HG02885 (cell line): ENCODE measurements at regions not wholly inside any gene's neighbourhood (a gene's known extent, or its start where the extent isn't known, plus 50 kb on each side); places are given as distances from the start of the nearest gene placed in this dataset.

Experiments used
- ATAC-seq: cut with Tn5 transposase; IDR thresholded peaks from one replicate; pipeline ENCODE4 v1.9.1; 2021; ENCODE audit warnings: mild to moderate bottlenecking; ENCODE audit not compliant: unreplicated experiment, poor library complexity

GRCh38 chr3:152706991-152707713 is 127.8 kb upstream of the P2RY1 start:
- ATAC-seq = peak; percentile 84

DNA sequence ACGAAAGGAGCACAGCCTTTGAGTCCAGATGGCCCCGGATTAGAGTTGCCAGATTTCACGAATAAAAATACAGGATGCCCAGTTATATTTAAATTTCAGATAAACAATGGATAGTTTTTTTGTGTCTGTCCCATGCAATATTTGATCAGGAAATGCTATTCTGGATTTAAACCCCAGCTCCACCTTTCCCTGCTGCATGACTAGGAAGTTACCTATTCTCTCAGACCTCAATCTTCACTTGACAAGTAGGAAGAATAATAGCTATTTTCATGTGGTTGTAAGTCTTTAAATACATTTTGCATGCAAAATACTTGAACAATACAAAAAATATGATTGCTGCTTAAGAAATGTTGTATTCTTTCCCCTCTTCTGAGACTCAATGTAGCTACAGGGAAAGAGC is 125.3 kb upstream of the P2RY1 start:
- no peak for ATAC-seq

DNA sequence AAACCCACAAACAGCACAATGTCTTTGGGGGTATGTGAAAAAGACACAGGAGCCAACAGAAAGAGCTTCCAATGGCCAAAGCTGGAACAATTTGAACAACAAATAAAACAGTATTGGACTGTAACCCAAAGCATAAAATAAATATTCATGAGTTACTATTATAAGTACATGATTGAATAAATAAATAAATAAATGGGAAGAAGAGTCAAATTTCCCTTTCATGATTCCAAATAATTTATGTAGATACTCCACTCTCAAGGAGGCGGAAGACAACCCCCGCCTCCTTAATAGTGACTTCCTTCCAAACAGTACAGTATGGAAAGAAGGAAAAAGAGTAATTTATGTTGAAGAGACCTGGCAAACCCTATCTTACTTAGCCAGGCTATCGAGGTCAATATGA is 124.4 kb upstream of the P2RY1 start:
- no peak for ATAC-seq

DNA sequence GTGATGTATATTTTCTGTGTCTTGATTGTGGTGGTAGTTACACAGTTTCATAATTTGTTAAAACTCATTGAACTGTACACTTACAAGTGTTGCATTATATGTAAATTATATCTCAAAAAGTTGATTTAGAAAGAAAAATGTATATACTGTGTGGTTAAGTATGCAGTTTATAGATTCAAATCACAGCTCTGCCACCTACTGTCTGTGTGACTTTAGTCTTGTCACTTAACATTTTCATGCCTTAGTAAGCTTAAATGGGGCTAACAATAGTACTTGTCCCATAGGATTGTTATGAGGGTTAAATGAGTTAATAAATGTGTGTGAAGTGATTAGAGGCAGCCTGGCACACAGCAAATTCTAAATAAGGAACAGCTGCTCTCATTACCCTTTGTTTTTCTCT is 120.9 kb upstream of the P2RY1 start:
- ATAC-seq = no peak

- no peak for ATAC-seq
These were observed 120.4 kb upstream of the P2RY1 start for GRCh38 chr3:152714507-152714906.

GRCh38 chr3:152717252-152717651 is 117.7 kb upstream of the P2RY1 start:
- ATAC-seq = no peak

DNA sequence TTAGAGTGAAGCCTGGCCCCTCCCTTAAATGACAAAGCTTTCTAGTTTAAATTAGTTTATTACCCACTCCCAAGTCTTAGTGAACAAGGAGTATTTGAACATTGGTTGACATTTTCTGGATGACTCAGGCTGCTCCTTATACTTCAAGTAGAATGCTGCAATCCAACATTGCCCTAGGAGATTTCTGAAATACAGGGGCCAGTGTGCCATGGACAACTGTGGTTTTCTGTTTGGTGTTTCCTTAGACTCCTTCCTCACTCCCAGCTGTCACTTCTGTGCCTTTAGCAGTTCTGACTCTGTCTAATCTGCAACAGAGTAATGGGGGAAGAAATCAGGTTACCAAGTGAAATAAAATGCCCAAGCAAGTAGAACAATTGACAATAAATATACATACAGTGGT is 116.1 kb upstream of the P2RY1 start:
- peak; percentile 25 for ATAC-seq

GRCh38 chr3:152719264-152719663 is 115.7 kb upstream of the P2RY1 start:
- peak; percentile 42 for ATAC-seq

- ATAC-seq = no peak
These were observed 113.8 kb upstream of the P2RY1 start for GRCh38 chr3:152720951-152721718.

DNA sequence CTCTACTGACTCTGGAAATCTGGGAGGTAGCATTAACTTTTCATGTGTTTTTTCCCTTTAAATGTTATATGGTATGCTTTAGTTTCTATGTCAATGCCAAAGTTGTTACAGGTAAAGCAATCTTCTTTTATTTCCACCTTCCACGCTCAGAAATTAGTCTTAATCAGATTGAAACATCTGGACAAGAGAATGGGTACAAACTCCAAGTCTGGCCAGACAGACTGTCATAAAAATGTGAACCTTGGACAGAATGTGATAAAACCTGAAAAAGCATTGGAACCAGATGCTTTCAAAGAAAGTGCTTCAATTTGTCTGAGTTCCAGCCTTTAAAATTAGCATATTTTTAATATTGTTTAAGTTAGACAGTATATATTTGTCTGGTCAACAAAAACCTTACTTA is 110.7 kb upstream of the P2RY1 start:
- no peak for ATAC-seq

DNA sequence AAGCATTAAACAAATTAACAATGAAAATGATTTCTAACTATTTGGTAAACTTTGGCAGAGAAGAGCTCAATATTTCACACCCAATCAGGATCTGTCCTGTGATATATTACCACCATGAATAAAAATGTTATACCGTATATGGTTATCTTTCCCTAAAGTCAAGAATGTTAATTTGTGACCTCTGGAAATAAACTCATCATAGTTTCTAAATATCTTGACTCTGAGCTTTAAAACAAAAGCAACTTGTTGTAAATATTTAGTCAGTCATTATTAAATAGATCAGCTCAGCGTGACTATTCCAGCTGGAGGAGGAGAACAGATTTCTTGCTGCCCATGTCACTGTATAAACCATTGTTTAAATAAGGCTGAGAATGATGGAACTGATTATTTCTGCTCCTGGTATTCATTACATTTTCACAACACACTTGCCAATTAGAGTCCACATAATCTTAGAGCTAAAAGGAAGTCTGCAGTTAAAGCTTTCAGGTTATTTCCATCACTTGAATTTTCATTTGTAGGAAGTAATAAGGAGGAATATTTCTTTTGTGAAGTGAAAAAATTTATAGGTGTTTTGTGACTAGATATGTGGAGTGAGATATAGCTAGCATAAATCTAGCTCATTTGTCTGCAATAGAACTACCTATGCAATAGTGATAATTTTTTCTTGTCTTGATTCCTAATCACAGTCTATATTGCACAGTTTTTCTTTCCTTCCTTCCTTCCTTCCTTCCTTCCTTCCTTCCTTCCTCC is 106.5 kb upstream of the P2RY1 start:
- ATAC-seq = no peak

DNA sequence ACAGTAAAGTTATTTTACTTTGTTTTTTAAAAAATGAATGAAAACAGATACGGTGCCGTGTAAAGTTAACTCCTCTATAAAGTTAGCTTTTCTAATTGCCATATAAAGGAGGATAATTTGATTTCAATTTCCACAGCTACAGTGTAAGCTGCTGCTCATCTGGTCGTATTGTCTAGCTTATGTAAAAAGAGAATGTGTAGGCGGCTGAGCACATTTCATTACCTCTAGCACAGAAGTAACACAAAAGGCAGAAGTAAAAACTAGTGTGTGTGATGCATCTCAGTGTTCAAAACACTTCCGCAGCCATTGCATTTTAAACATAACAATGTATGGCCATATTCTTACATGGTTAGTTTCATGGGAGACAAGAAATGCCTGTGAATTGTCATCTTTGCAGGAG is 105.0 kb upstream of the P2RY1 start:
- ATAC-seq = peak; percentile 94

GRCh38 chr3:152731511-152731910 is 103.4 kb upstream of the P2RY1 start:
- ATAC-seq = no peak

DNA sequence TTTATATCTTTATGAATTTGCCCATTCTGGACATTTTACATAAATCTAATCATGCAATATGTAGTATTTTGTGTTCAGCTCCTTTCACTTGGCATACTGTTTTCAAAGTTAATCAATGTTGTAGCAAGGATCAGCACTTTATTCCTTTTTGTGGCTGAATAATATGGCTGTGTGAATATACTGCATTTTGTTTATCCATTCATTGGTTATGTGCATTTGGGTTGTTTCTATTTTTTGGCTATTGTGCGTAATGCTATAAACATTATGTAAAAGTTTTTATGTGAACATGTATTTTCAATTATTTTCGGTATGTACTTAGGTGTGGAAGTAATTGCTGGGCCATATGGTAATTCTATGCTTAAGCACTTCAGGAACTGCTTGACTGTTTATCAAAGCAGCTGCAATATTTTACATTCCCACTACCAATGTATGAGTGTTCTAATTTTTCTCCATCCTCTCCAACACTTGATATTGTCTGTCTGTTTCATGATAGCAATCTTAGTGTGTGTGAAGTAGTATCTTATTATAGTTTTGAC is 101.3 kb upstream of the P2RY1 start:
- ATAC-seq = no peak

DNA sequence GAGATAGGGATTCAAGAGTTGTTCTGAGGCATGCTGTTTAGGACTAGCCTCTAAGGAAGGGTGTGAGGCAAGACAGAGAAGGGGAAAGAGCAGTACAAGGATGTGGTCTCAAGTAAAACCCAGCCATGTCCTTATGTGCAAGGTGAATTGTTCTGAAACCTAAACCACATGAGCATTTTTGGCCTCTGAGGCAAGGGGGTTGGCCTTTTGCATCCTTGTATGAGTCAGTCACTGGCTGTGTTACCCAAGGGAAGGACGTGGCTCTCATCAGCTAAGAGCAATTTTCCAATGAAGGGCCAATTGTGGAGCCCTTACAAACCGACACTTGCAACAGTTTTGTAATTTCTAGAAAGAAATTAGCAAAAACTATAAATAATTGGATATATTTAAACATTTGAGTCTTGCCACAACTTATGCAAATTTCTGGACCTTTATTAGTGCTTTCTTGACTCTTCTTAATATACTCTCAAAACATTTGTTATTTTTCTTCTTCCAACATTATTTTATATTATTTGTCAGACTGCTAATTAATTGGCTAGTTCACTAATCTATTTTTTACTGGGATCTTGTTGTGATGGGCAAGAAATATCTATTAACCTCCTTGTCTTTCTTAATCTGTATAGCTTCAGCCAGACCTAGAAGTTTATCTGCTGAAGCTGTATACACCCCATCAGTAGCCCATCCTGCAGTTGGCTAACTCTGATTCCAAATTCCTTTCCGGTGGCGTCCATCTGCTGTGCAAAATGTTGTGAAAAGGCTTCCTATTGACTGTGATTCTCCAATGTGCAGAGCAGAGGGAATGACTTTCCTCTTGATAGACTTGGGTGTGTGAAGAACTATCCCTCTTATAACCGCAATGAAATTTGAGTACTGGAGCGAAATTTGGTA is 97.7 kb upstream of the P2RY1 start:
- peak; percentile 99 for ATAC-seq

DNA sequence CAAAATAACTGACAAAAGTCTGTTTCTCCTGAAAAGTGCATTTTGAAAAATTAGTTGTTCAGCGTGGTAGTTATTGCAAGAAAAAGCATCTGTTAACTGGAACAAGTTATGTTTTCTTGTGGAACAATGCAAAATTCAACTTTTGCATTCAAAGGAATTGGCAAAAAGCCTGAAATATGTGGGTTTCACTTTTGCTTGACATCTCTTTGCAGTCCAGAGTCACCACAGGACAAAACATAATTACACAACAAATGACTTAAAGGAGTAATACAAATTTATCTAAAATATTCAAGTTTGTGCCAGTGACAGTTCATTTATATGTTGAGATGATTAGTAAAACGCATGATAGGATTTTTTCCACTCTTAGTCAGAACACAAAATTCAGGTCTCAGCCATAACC is 96.3 kb upstream of the P2RY1 start:
- peak; percentile 17 for ATAC-seq

DNA sequence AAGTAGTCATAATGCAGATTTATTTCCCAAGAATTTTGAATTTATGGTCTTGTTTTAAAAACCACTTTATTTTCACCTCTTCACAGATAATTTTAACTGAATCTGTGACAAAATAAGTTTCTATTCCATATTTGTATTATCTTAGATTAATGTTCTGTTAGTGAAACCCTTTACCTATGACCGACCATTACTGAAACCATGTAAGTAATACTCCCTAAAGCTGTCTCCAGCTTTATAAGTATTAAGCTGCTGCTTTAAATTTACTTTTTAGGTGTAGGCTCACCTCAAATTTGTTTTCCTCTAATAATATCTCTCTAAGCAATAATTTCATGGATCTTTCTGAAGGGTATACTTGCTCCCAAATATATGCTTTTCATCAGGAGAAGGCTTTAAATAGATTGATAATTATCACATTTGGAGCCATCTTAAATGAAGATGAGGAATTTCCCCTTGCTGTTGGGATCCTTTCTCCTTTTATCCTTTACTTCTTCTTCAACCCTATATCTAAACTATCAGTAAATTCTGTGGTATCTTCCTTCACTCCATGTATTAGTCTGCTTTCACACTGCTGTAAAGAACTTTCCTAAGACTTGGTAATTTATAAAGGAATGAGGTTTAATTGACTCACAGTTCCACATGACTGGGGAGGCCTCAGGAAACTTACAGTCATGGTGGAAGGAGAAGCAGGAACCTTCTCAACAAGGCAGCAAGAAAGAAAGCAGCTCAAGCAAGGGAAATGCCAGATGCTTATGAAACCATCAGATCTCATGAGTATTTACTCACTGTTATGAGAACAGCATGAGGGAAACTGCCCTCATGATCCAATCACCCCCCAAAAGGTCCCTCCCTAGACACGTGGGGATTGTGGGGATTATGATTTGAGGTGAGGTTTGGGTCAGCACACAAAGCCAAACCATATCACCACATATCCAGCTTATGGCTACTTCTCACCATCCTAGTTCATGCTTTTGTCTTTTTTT is 92.3 kb upstream of the P2RY1 start:
- peak; percentile 62 for ATAC-seq

- ATAC-seq = no peak
These were observed 89.3 kb upstream of the P2RY1 start for GRCh38 chr3:152745646-152746045.

DNA sequence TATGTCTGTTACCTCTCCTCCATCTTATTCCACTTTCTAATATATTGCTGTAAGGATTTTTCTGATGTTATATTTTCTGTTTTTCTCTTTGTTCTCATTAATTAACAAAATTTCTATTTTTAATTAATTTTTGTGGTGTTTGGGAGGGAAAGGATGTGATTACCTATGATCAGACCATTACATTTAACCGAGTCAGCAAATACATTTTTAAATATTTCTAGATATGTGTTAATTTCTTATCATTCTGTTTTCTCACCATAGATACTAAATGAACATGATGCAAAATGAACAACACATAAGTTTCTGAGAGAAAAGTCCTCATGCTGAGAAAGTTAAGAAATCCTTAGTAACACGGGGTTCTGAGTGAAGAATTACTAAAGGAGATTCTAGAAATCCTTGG is 80.6 kb upstream of the P2RY1 start:
- no peak for ATAC-seq
